CD14-positive monocyte (primary cell): ENCODE measurements at regions not wholly inside any gene's neighbourhood (a gene's known extent, or its start where the extent isn't known, plus 50 kb on each side); places are given as distances from the start of the nearest gene placed in this dataset.

ENCODE experiments used
- DNase-seq, 3 donors: peaks; one replicate each; pipeline ENCODE4 v3.0.0-alpha.2; 2011 to 2022
- H2AFZ ChIP-seq: 2 replicates; pipeline ENCODE4 v1.6.0; 2012; ENCODE audit warnings: mild to moderate bottlenecking, low read depth, low read length, inconsistent platforms; ENCODE audit not compliant: insufficient read depth, poor library complexity, severe bottlenecking
- H3K27ac ChIP-seq, 2 donors: 1 replicate in 1 of 2; 2 replicates in 1 of 2; pipeline ENCODE4 v1.5.1; 2012 to 2013; ENCODE audit warnings: low read length in 2 of 2, control low read depth in 1 of 2, inconsistent platforms in 1 of 2, low read depth in 1 of 2, mild to moderate bottlenecking in 1 of 2
- H3K27me3 ChIP-seq, 2 donors: one replicate each; pipeline versions ENCODE4 v1.6.0 to v1.6.1; 2011 to 2013; ENCODE audit warnings: low read length in 2 of 2; ENCODE audit not compliant: control insufficient read depth in 2 of 2, insufficient read depth in 2 of 2
- H3K36me3 ChIP-seq, 2 donors: replicated peaks in 1 of 2; 1 replicate in 1 of 2; 2 replicates in 1 of 2; pipeline versions ENCODE4 v1.5.1 to v1.6.1; 2012 to 2013; ENCODE audit warnings: low read length in 2 of 2, control low read depth in 1 of 2, inconsistent platforms in 1 of 2, mild to moderate bottlenecking in 1 of 2; ENCODE audit not compliant: insufficient read depth in 2 of 2, control insufficient read depth in 1 of 2
- H3K4me1 ChIP-seq, 2 donors: 1 replicate in 1 of 2; 2 replicates in 1 of 2; pipeline versions ENCODE4 v1.5.1 to v1.6.1; 2012 to 2013; ENCODE audit warnings: low read length in 2 of 2, control low read depth in 1 of 2, inconsistent platforms in 1 of 2, mild to moderate bottlenecking in 1 of 2, moderate library complexity in 1 of 2; ENCODE audit not compliant: insufficient read depth in 2 of 2, control insufficient read depth in 1 of 2
- H3K4me2 ChIP-seq: replicated peaks from 2 replicates; pipeline ENCODE3; 2012; ENCODE audit warnings: low read length, moderate library complexity, mild to moderate bottlenecking; ENCODE audit not compliant: poor library complexity, severe bottlenecking; ENCODE audit errors: extremely low read depth
- H3K4me3 ChIP-seq, 3 experiments: fragments of 200-600 bp in 1 of 3; sonication (generic) in 1 of 3; replicated peaks in 1 of 3; 1 replicate in 2 of 3; 2 replicates in 1 of 3; pipeline ENCODE4 v1.5.1; 2011 to 2013; ENCODE audit warnings: low read length in 3 of 3, mild to moderate bottlenecking in 3 of 3, control low read depth in 2 of 3, low read depth in 2 of 3, inconsistent platforms in 1 of 3, moderate library complexity in 1 of 3
- H3K79me2 ChIP-seq: 2 replicates; pipeline ENCODE4 v1.6.0; 2012; ENCODE audit warnings: mild to moderate bottlenecking, control low read depth, inconsistent platforms, low read length, moderate library complexity; ENCODE audit not compliant: insufficient read depth
- H3K9ac ChIP-seq: 2 replicates; pipeline ENCODE4 v1.6.0; 2017; ENCODE audit warnings: low read length, mild to moderate bottlenecking; ENCODE audit not compliant: insufficient read depth, poor library complexity, severe bottlenecking
- H3K9me3 ChIP-seq, 2 donors: replicated peaks in 1 of 2; 1 replicate in 1 of 2; 2 replicates in 1 of 2; pipeline versions ENCODE4 v1.5.1 to v1.6.1; 2012 to 2013; ENCODE audit warnings: low read length in 2 of 2, control low read depth in 1 of 2; ENCODE audit not compliant: control insufficient read depth in 1 of 2, insufficient read depth in 1 of 2
- H4K20me1 ChIP-seq: 2 replicates; pipeline ENCODE4 v1.6.0; 2012; ENCODE audit warnings: mild to moderate bottlenecking, low read length, control low read depth, moderate library complexity; ENCODE audit not compliant: insufficient read depth
- H3K27ac Mint-ChIP-seq, 7 donors: one replicate each; pipeline ENCODE4 v1.8.0; 2020; ENCODE audit warnings: mild to moderate bottlenecking in 7 of 7, mixed read lengths in 7 of 7, moderate library complexity in 6 of 7, inconsistent platforms in 2 of 7
- H3K27me3 Mint-ChIP-seq, 3 donors: one replicate each; pipeline ENCODE4 v1.8.0; 2021 to 2022; ENCODE audit warnings: low read depth in 3 of 3, mild to moderate bottlenecking in 3 of 3, mixed read lengths in 3 of 3, moderate library complexity in 3 of 3, inconsistent platforms in 1 of 3
- H3K36me3 Mint-ChIP-seq, 2 donors: one replicate each; pipeline ENCODE4 v1.8.0; 2020; ENCODE audit warnings: mixed read lengths in 2 of 2, inconsistent platforms in 1 of 2, mild to moderate bottlenecking in 1 of 2
- H3K4me1 Mint-ChIP-seq: one replicate; pipeline ENCODE4 v1.8.0; 2020; ENCODE audit warnings: mild to moderate bottlenecking, mixed read lengths
- H3K4me3 Mint-ChIP-seq, 2 donors: one replicate each; pipeline ENCODE4 v1.8.0; 2020; ENCODE audit warnings: mild to moderate bottlenecking in 2 of 2, mixed read lengths in 2 of 2, moderate library complexity in 1 of 2
- H3K9me3 Mint-ChIP-seq, 7 donors: one replicate each; pipeline ENCODE4 v1.8.0; 2020 to 2022; ENCODE audit warnings: mixed read lengths in 7 of 7, mild to moderate bottlenecking in 6 of 7, moderate library complexity in 6 of 7, inconsistent platforms in 2 of 7
- WGBS: methylation state at CpG from one replicate; pipeline ENCODE4 v1.1.5; 2013; ENCODE audit warnings: missing lambda C conversion rate; ENCODE audit not compliant: insufficient coverage; 5-methylcytosine and 5-hydroxymethylcytosine counted together
- intact Hi-C, 2 donors: fragments of 100-400 bp; cut with micrococcal nuclease; formaldehyde crosslinking; loops; one replicate each; pipeline versions ENCODE4 v1.15.0 to v1.15.1; 2023
- TF ChIP-seq, protein P1 (sequence below): fragments of 200-600 bp; IDR thresholded peaks from one replicate; pipeline ENCODE4 v1.8.0; 2022; ENCODE audit warnings: antibody characterized with exemption, mild to moderate bottlenecking

DNA sequence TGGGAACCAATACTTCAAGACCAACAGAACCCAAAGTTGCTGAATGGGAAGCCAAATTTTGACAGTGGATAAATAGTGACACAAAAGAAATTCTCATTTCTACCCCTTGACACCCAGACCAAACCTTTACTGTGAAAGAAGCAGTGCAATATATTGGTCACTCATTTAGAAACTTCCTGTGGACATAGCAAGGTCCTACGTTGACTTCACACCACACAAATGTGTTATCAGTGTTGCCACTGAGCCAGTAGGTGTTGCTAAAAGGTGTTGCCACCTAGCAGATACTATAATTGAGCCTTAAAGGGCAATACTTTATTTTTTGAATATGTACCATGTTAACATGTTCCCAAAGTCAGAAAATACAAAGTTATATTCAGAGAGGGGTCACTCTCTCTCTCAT lies 1008.9 kb upstream of the CDH2 start:
- Histone ChIP-seq H3K9me3 (no peaks in the 10 kb centered on the region), H4K20me1 (no peaks in the 10 kb centered on the region), H2AFZ (no peak overlapping the region), H3K4me3 (no peak overlapping the region), H3K27ac (no peak overlapping the region), H3K27me3 (no peaks in the 10 kb centered on the region), H3K79me2 (no peaks in the 10 kb centered on the region), H3K36me3 (no peaks in the 10 kb centered on the region), H3K9ac (no peak overlapping the region), H3K4me1 (no peaks in the 10 kb centered on the region), H3K4me2 (no peak overlapping the region)
- H3K4me1 Mint-ChIP-seq = no peaks in the 10 kb centered on the region
- 67% methylated on average over 1 of the region's 1 CpG for whole genome bisulfite sequencing
- TF ChIP-seq, protein P1, sequence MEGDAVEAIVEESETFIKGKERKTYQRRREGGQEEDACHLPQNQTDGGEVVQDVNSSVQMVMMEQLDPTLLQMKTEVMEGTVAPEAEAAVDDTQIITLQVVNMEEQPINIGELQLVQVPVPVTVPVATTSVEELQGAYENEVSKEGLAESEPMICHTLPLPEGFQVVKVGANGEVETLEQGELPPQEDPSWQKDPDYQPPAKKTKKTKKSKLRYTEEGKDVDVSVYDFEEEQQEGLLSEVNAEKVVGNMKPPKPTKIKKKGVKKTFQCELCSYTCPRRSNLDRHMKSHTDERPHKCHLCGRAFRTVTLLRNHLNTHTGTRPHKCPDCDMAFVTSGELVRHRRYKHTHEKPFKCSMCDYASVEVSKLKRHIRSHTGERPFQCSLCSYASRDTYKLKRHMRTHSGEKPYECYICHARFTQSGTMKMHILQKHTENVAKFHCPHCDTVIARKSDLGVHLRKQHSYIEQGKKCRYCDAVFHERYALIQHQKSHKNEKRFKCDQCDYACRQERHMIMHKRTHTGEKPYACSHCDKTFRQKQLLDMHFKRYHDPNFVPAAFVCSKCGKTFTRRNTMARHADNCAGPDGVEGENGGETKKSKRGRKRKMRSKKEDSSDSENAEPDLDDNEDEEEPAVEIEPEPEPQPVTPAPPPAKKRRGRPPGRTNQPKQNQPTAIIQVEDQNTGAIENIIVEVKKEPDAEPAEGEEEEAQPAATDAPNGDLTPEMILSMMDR = no peak
- peaks cover 0 to 2% (median 0%) of the 10 kb centered on the region in 7 donors for H3K9me3 Mint-ChIP-seq
- no peak overlapping the region for H3K27ac Mint-ChIP-seq
- DNase-seq = no peak
- H3K36me3 Mint-ChIP-seq = no peaks in the 10 kb centered on the region
- intact Hi-C loops = no loop called here
- H3K27me3 Mint-ChIP-seq = no peaks in the 10 kb centered on the region
- H3K4me3 Mint-ChIP-seq = no peak overlapping the region

DNA sequence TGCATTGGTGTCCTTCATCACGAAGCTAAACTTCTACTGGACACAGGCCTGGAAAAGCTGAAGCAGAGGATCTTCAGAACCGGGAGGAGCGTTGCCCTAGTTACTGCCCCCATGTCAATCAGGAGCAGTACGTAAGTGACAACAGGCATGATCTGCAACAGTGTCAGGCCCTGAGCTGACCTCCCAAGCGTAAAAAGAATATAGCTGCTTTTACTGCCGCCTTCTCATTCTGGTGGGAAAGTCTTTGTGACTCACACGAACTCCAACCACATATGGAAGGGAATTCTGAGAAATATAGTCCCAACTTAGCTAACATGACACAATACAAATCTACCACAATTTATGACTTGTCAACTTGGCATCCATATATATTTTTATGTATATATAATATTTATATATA lies 1007.7 kb upstream of the CDH2 start:
- Mint-ChIP-seq H3K27me3 (no peaks in the 10 kb centered on the region), H3K27ac (no peak overlapping the region), H3K4me1 (no peaks in the 10 kb centered on the region), H3K4me3 (no peak overlapping the region), H3K9me3 (peaks cover 0 to 5% (median 0%) of the 10 kb centered on the region in 7 donors), H3K36me3 (no peaks in the 10 kb centered on the region)
- H3K27ac ChIP-seq = no peak overlapping the region
- no peaks in the 10 kb centered on the region for H4K20me1 ChIP-seq
- TF ChIP-seq, protein P1 = no peak
- H3K4me1 ChIP-seq = no peaks in the 10 kb centered on the region
- no peaks in the 10 kb centered on the region for H3K36me3 ChIP-seq
- no peak for DNase-seq
- no peaks in the 10 kb centered on the region for H3K79me2 ChIP-seq
- no peak overlapping the region for H3K4me2 ChIP-seq
- H2AFZ ChIP-seq = no peak overlapping the region
- H3K9ac ChIP-seq = no peak overlapping the region
- 80% methylated on average over 4 of the region's 7 CpGs for WGBS
- no peaks in the 10 kb centered on the region for H3K9me3 ChIP-seq
- no peaks in the 10 kb centered on the region for H3K27me3 ChIP-seq
- intact Hi-C loops = no loop called here
- H3K4me3 ChIP-seq = no peak overlapping the region
